ENCODE measurements at regions not wholly inside any gene's neighbourhood (a gene's known extent, or its start where the extent isn't known, plus 50 kb on each side); places are given as distances from the start of the nearest gene placed in this dataset.

DNA sequence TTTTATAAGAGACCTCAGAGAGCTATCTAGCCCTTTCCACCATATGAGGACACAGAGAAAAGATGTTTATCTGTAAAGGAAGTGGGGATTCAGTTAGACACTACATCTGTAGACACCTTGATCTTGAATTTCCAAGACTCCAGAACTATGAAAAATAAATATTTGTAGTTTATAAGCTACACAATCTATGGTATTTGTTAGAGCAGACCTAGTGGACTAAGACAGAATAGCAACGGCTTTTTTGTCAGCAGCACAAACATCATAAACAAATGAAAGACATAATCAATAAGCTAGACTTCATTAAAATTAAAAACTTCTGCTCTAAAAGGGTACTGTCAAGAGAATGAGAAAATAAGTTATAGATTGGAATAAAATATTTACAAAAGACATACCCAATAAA, 810.1 kb downstream of the FSCB start:
- TF ChIP-seq, protein P1, sequence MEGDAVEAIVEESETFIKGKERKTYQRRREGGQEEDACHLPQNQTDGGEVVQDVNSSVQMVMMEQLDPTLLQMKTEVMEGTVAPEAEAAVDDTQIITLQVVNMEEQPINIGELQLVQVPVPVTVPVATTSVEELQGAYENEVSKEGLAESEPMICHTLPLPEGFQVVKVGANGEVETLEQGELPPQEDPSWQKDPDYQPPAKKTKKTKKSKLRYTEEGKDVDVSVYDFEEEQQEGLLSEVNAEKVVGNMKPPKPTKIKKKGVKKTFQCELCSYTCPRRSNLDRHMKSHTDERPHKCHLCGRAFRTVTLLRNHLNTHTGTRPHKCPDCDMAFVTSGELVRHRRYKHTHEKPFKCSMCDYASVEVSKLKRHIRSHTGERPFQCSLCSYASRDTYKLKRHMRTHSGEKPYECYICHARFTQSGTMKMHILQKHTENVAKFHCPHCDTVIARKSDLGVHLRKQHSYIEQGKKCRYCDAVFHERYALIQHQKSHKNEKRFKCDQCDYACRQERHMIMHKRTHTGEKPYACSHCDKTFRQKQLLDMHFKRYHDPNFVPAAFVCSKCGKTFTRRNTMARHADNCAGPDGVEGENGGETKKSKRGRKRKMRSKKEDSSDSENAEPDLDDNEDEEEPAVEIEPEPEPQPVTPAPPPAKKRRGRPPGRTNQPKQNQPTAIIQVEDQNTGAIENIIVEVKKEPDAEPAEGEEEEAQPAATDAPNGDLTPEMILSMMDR (IDR thresholded peaks at IDR 0.05; ENCODE audit: borderline replicate concordance, control extremely low read depth, extremely low read depth, insufficient read depth, missing control alignments), result no peak
- DNase-seq (ENCODE audit: low spot score), result no peak
- in situ Hi-C loops (cut with MboI; ENCODE audit: low sequenced_read_pairs, unreplicated experiment), result no loop called here

DNA sequence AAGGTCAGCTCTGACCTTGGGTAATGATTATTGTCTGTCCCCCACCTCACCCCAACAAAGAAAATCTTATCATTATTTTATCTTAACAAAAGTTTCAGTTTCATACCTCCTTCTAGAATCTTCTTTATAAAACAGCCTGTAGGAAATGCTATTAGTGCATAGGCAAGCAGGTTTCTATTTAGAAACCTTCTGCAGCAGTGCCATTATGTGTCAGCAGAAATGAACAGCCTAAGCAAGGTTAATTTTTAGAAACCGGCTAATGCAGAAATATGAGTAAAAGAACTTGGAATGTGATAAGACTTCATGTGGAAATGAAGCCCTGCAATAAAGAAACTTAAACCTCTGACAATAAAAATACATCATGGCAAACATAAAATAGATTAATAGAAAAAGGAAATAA, 814.4 kb downstream of the FSCB start:
- DNase-seq (ENCODE audit: low spot score), result no peak
- in situ Hi-C loops (cut with MboI; ENCODE audit: low sequenced_read_pairs, unreplicated experiment), result no loop called here
- TF ChIP-seq, protein P1 (IDR thresholded peaks at IDR 0.05; ENCODE audit: borderline replicate concordance, control extremely low read depth, extremely low read depth, insufficient read depth, missing control alignments), result no peak

DNA sequence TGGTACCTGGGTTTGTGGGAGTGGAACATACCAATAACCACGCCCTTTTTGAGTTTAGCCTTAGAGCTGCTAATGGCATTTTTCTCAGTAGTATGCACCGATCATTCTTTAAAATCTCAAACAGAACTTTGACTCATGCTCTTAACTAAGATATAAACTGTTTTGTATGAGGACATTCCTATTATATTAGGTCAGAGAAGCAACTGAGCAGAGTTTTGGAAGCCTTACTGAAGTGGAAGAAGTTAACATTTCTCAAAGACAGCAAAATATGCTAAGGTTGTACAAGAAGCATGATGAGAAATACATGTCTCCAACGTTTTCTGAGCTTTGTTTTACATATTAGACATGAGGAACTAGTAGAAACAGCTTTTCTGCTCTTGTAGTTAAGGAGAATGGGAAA, 819.2 kb downstream of the FSCB start:
- in situ Hi-C loops (cut with MboI; ENCODE audit: low sequenced_read_pairs, unreplicated experiment), result no loop called here
- TF ChIP-seq, protein P1 (IDR thresholded peaks at IDR 0.05; ENCODE audit: borderline replicate concordance, control extremely low read depth, extremely low read depth, insufficient read depth, missing control alignments), result no peak
- DNase-seq (ENCODE audit: low spot score), result no peak

DNA sequence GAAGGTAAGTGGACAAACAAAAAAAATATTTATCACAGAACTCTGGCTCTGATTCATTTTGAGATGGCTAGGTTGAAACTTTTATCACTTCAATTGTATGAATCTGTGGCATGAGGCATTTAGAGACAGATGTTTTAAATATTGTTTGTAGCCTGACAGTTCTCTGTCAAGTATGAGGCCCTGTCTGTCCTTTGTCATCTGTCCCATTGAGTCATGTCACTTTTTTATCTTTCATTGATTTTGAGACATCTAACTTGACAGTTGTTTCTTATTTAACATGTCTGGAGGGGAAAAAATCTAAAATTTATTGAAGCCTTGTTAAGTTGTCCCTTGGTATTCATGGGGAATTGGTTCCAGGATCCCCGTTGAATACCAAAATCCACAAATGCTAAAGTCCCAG, 829.5 kb downstream of the FSCB start:
- TF ChIP-seq, protein P1 (IDR thresholded peaks at IDR 0.05; ENCODE audit: borderline replicate concordance, control extremely low read depth, extremely low read depth, insufficient read depth, missing control alignments), result no peak
- in situ Hi-C loops (cut with MboI; ENCODE audit: low sequenced_read_pairs, unreplicated experiment), result no loop called here
- DNase-seq (ENCODE audit: low spot score), result no peak

DNA sequence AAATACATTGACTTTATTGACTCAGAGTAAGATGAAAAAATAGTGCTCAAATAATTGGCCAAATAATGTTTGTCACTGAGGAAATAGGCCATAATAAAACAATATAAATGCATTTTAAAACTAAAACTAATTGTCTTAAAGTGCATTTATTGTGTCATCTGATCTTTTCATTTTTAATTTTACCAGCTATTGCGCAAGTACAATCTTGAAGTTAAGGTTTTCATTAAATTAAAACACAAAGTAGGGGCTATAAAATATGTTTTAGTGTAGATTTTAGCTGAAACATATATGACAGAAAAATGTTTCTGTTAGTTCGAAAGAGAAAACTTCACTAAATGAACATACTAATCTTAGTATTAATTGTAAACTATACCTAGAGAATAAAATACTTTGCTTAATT, 832.8 kb downstream of the FSCB start:
- in situ Hi-C loops (cut with MboI; ENCODE audit: low sequenced_read_pairs, unreplicated experiment), result no loop called here
- no peak for DNase-seq (ENCODE audit: low spot score)
- TF ChIP-seq, protein P1 (IDR thresholded peaks at IDR 0.05; ENCODE audit: borderline replicate concordance, control extremely low read depth, extremely low read depth, insufficient read depth, missing control alignments), result no peak

DNA sequence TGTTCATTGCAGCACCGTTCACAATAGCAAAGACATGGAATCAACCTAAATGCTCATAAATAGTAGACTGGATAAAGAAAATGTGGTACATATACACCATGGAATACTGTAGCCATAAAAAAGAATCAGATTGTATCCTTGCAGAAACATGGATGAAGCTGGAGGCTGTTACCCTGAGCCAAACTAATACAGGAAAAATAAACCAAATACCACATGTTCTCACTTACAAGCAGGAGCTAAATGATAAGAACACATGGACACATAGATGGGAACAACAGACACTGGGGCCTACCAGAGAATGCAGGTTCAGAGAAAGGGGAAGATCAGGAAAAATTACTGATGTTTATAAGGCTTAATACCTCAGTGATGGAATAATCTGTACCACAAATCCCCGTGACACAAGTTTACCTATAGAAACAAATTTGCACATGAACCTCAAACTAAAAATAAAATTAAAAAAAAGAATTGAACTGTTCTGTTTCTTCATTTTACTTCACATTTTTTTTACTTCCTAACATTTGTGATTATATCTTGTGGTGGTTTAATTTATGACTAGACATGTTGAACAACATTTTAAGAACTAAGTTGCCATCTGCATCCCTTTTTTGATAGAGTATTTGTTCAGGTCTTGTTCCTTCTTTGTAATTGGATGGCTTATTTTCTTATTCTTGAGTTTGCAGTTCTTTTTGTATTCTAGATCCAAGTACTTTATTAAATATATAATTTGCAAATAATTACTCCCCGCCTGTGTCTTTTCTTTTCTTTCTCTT, 835.2 kb downstream of the FSCB start:
- in situ Hi-C loops (cut with MboI; ENCODE audit: low sequenced_read_pairs, unreplicated experiment), result no loop called here
- no peak for DNase-seq (ENCODE audit: low spot score)
- TF ChIP-seq, protein P1 (IDR thresholded peaks at IDR 0.05; ENCODE audit: borderline replicate concordance, control extremely low read depth, extremely low read depth, insufficient read depth, missing control alignments), result no peak

All from GM13976 (cell line).